LoVo (cell line): ENCODE measurements at regions not wholly inside any gene's neighbourhood (a gene's known extent, or its start where the extent isn't known, plus 50 kb on each side); places are given as distances from the start of the nearest gene placed in this dataset.

ENCODE experiments used
- DNase-seq: peaks from one replicate; pipeline ENCODE4 v3.0.0-alpha.2; 2016; ENCODE audit warnings: low spot score

DNA sequence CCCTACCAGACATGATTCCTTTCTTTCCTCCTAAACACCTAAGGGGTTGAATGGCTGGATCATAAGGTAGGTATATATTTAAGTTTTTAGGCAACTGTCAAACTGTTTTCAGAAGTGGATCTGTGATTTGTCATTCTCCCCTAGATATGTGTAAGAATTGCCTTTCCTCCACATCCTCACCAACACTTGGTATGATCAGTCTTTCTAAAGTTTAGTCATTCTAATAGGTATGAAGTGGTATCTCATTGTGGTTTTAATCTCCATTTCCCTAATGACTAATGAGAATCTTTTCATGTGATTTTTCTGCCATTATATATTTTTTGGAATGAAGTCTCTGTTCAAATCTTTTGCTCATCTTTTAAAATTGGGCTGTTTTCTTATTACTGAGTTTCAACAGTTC lies 122.1 kb downstream of the TFCP2L1 start:
- no peak for DNase-seq

DNA sequence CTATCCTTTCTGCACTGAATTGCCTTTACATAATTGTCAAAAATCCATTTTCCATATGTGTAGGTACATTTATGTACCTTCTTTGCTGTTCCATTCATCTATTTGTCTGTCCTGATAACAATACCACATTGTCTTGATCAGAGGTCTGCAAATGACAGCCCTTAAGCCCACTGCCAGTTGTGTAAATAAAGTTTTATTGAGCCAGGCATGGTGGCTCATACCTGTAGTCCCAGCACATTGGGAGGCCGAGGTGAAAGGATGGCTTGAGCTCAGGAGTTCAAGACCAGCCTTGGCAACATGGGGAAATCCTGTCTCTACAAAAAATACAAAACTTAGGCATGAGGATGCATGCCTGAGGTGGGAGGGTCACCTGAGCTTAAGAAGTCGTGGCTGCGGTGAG lies 121.0 kb downstream of the TFCP2L1 start:
- no peak for DNase-seq

DNA sequence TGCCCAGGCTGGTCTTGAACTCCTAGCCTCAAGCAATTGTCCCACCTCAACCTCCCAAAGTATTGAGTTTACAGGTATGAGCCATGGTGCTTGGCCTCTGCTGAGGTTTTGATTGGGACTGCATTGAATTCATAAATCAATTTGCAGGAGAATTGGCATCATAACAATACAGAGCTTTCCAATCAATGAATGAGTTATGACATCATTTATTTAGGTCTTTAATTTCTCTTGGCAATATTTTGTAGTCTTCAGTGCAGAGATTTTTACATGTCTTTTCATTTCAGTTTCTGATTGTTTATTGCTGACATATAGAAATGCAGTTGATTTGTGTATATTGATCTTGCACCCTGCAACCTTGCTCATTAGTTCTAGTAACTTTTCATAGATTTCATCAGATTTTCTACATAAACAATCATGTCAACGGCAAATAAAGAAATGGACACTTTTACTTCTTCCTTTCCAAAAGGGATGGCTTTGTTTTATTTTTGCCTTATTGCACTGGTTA lies 119.9 kb downstream of the TFCP2L1 start:
- no peak for DNase-seq
